BE2C (cell line): ENCODE measurements at regions not wholly inside any gene's neighbourhood (a gene's known extent, or its start where the extent isn't known, plus 50 kb on each side); places are given as distances from the start of the nearest gene placed in this dataset.

Source experiments
- DNase-seq: peaks from one replicate; pipeline ENCODE4 v3.0.0-alpha.2; 2020
- H3K27me3 ChIP-seq: fragments of 250-450 bp; sonication (Bioruptor Pico); 2 replicates; pipeline ENCODE4 v1.5.1; 2020; ENCODE audit warnings: mild to moderate bottlenecking
- H3K36me3 ChIP-seq: fragments of 250-450 bp; sonication (Bioruptor Pico); 2 replicates; pipeline ENCODE4 v1.5.1; 2020; ENCODE audit warnings: mild to moderate bottlenecking
- H3K4me1 ChIP-seq: fragments of 250-450 bp; sonication (Bioruptor Pico); 2 replicates; pipeline ENCODE4 v1.5.1; 2020
- H3K4me3 ChIP-seq: 2 replicates; pipeline ENCODE4 v1.5.1; 2011; ENCODE audit warnings: low read depth, low read length
- H3K9me3 ChIP-seq: fragments of 250-450 bp; sonication (Bioruptor Pico); 2 replicates; pipeline ENCODE4 v1.5.1; 2020
- TF ChIP-seq, protein P1 (sequence below): IDR thresholded peaks from 2 replicates; pipeline ENCODE4 v1.5.1; 2012; ENCODE audit warnings: mild to moderate bottlenecking, low read depth, low read length

- no peak overlapping the region for H3K4me3 ChIP-seq
Observed at GRCh38 chr5:2300861-2301574, 418.3 kb upstream of the IRX4 start.

DNA sequence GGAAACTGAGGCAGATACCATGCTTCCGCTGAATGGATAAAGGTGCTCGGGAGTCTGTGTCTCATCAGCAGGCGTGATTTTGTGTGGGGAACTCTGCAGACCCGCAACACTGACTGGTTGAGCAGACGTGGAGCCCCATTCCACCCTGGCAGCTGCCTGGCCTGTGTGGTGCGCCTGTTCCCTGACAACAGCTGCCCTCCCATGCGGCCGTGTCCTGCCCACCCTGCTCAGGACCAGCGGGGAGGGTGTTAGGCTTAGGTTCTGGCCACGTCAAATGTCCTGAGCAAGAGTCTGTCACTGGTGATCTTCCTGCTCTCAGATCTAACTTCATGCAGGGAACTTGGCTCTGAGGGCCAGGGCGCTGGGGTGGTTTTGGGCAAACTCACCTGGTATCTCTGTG lies 417.7 kb upstream of the IRX4 start:
- no peak for DNase-seq
- Histone ChIP-seq H3K27me3 (no peaks in the 10 kb centered on the region), H3K4me3 (no peak overlapping the region), H3K4me1 (no peaks in the 10 kb centered on the region), H3K36me3 (no peaks in the 10 kb centered on the region), H3K9me3 (peaks cover 2% of the 10 kb centered on the region; the same call in 1 of the 2 replicates)
- TF ChIP-seq, protein P1, sequence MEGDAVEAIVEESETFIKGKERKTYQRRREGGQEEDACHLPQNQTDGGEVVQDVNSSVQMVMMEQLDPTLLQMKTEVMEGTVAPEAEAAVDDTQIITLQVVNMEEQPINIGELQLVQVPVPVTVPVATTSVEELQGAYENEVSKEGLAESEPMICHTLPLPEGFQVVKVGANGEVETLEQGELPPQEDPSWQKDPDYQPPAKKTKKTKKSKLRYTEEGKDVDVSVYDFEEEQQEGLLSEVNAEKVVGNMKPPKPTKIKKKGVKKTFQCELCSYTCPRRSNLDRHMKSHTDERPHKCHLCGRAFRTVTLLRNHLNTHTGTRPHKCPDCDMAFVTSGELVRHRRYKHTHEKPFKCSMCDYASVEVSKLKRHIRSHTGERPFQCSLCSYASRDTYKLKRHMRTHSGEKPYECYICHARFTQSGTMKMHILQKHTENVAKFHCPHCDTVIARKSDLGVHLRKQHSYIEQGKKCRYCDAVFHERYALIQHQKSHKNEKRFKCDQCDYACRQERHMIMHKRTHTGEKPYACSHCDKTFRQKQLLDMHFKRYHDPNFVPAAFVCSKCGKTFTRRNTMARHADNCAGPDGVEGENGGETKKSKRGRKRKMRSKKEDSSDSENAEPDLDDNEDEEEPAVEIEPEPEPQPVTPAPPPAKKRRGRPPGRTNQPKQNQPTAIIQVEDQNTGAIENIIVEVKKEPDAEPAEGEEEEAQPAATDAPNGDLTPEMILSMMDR: no peak

More at GRCh38 chr5:2300861-2301574, 418.3 kb upstream of the IRX4 start:
- no peak for DNase-seq
- peaks cover 2% of the 10 kb centered on the region; the same call in 1 of the 2 replicates for H3K9me3 ChIP-seq
- no peaks in the 10 kb centered on the region for H3K27me3 ChIP-seq
- H3K36me3 ChIP-seq: no peaks in the 10 kb centered on the region
- no peaks in the 10 kb centered on the region for H3K4me1 ChIP-seq
- TF ChIP-seq, protein P1: no peak

DNA sequence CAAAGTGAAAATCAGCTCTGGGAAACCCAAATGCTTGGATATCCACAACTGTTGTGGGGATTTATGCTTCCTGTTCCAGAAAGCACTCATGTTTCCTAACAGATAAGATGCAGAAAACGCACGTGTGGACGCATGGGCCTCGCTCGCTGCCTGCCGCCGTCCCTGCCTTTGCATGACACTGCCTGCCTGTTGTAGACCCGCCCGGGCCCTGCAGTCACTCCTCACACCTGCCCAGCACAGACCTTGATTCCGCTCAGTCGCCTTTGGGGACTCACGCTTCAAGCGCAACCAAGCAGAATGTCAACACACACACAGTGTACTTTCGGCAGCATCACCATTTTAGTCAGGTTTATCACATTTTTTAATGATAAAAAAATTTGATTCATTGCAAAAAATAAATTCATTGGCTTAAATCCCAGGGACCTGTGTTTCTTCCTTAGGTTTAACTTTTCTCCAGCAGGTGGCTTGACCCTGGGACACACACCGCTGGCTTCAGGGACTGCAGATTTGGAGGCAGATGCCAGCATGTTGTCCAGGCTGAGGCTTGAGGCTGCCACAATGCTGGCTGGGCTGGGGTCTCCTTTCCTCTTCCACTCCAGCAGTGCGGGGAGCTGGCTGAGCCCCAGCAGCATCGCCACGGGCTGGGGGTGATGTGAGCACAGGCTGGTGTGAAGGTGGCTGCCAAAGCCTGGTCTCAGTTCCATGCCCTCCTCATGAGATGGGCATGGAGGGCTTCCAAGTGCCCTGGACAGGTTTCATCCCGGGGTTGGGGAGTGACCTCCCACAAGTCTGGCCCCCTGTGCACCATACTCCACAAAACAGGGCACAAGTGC lies 416.9 kb upstream of the IRX4 start:
- TF ChIP-seq, protein P1: no peak
- no peak for DNase-seq
- Histone ChIP-seq H3K27me3 (no peaks in the 10 kb centered on the region), H3K9me3 (peaks cover 2% of the 10 kb centered on the region; the same call in 1 of the 2 replicates), H3K36me3 (no peaks in the 10 kb centered on the region), H3K4me3 (no peak overlapping the region), H3K4me1 (no peaks in the 10 kb centered on the region)

- H3K36me3 ChIP-seq: no peaks in the 10 kb centered on the region
- DNase-seq: no peak
- TF ChIP-seq, protein P1: no peak
- H3K4me1 ChIP-seq: no peaks in the 10 kb centered on the region
- H3K27me3 ChIP-seq: no peaks in the 10 kb centered on the region
- H3K9me3 ChIP-seq: peaks cover 2% of the 10 kb centered on the region; the same call in 1 of the 2 replicates
- H3K4me3 ChIP-seq: no peak overlapping the region
Observed at GRCh38 chr5:2298781-2299180, 416.1 kb upstream of the IRX4 start.

DNA sequence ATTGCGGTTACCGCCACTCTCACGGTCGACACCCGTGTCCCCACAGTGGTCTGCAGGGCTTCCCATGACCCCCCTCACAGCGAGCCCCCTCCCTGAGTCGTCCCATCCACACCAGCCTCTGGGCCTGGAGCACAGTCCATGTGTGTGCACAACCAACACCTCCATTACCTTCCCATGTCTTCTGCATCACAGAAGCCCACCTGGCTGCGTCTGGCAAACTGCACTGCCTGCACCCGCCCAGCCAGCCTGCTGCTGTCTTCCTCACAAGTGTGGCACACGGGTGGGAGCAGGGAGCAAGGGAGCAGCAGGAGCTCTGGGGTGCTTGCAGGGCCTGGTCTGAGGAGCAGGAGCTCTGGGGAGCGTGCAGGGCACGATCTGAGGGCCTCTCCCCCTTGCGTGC lies 415.3 kb upstream of the IRX4 start:
- TF ChIP-seq, protein P1: no peak
- Histone ChIP-seq H3K4me1 (no peaks in the 10 kb centered on the region), H3K27me3 (no peaks in the 10 kb centered on the region), H3K36me3 (no peaks in the 10 kb centered on the region), H3K9me3 (peaks cover 2% of the 10 kb centered on the region; the same call in 1 of the 2 replicates), H3K4me3 (no peak overlapping the region)
- DNase-seq: no peak
